ENCODE measurements at regions not wholly inside any gene's neighbourhood (a gene's known extent, or its start where the extent isn't known, plus 50 kb on each side); places are given as distances from the start of the nearest gene placed in this dataset.

DNA sequence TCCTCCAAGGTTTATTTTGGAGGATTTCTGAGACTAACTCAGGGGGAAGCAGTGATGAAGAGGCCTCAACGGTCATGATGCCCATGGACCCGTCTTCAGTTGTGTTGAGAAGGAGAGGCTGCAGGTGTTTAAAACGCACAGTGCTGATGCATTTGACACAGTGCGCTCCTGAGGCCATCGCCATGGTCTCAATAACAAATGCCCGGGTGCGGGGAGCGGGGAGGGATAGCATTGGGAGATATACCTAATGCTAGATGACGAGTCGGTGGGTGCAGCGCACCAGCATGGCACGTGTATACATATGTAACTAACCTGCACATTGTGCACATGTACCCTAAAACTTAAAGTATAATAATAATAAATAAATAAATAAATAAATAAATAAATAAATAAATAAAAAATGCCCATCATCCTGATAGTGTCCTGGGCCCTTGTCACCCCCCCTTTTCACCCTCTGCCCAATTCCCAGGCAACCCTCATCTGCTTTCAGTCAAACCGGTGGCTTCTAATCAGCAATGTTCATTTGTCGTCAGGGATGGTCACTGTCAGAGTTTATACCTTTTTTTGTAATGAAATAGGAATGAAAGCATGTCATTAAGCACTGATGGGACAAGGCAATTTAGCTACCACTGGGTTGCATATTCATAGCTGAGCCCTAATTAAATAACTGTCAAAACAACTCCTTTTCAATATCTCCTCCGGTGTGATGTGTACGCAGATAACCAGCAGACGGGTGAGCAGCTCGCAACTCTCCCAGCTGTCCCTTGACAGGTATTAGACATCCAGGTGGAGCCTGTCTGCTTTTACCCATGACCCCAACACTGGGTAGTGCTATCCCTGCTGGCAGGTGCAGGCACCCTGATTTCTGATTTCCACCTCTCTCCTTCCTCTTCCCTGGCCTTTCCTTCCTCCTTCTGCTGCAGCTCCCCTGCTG lies 95.9 kb downstream of the KCNF1 start:
- Histone ChIP-seq H3K27ac (no peak overlapping the region), H3K9me3 (no peaks in the 10 kb centered on the region), H3K36me3 (no peaks in the 10 kb centered on the region), H3K4me3 (no peak overlapping the region), H3K4me1 (no peaks in the 10 kb centered on the region), H3K27me3 (no peaks in the 10 kb centered on the region)
- DNase-seq (no peak), ATAC-seq (no peak)
- intact Hi-C loops (cut with DNase I; ENCODE audit: low total_unique reads) (no loop called here), in situ Hi-C loops (cut with MboI; ENCODE audit: low sequenced_read_pairs in 4 of 4) (no loop called here)
- no peak for TF ChIP-seq POLR2A (IDR thresholded peaks at IDR 0.05)
- TF ChIP-seq, protein P1, sequence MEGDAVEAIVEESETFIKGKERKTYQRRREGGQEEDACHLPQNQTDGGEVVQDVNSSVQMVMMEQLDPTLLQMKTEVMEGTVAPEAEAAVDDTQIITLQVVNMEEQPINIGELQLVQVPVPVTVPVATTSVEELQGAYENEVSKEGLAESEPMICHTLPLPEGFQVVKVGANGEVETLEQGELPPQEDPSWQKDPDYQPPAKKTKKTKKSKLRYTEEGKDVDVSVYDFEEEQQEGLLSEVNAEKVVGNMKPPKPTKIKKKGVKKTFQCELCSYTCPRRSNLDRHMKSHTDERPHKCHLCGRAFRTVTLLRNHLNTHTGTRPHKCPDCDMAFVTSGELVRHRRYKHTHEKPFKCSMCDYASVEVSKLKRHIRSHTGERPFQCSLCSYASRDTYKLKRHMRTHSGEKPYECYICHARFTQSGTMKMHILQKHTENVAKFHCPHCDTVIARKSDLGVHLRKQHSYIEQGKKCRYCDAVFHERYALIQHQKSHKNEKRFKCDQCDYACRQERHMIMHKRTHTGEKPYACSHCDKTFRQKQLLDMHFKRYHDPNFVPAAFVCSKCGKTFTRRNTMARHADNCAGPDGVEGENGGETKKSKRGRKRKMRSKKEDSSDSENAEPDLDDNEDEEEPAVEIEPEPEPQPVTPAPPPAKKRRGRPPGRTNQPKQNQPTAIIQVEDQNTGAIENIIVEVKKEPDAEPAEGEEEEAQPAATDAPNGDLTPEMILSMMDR (IDR thresholded peaks at IDR 0.05 in 4 of 5, conservative IDR thresholded peaks at IDR 0.05 in 1 of 5), result no peak

DNA sequence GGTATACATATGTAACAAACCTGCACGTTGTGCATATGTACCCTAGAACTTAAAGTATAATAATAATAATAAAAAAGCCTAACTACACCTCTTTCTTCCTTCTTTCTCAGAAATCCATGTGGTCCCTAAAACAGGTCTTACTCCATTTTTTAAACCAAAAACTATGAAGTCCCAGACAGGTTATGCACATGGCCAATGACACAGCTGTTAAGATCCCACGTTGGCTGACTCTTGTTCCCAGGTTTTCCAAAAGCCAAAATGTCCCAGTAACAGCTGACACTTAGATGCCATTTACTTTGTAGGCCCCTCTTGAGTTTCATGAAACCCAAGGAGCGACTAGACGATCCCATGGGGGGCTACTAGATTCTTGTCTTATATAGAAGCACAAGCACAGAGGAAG lies 97.0 kb downstream of the KCNF1 start:
- ATAC-seq (no peak), DNase-seq (no peak)
- Histone ChIP-seq H3K4me1 (no peaks in the 10 kb centered on the region), H3K27me3 (no peaks in the 10 kb centered on the region), H3K9me3 (no peaks in the 10 kb centered on the region), H3K36me3 (no peaks in the 10 kb centered on the region), H3K27ac (no peak overlapping the region), H3K4me3 (no peak overlapping the region)
- TF ChIP-seq, protein P1 (IDR thresholded peaks at IDR 0.05 in 4 of 5, conservative IDR thresholded peaks at IDR 0.05 in 1 of 5), result no peak
- TF ChIP-seq POLR2A (IDR thresholded peaks at IDR 0.05), result no peak
- in situ Hi-C loops (cut with MboI; ENCODE audit: low sequenced_read_pairs in 4 of 4) (no loop called here), intact Hi-C loops (cut with DNase I; ENCODE audit: low total_unique reads) (no loop called here)

DNA sequence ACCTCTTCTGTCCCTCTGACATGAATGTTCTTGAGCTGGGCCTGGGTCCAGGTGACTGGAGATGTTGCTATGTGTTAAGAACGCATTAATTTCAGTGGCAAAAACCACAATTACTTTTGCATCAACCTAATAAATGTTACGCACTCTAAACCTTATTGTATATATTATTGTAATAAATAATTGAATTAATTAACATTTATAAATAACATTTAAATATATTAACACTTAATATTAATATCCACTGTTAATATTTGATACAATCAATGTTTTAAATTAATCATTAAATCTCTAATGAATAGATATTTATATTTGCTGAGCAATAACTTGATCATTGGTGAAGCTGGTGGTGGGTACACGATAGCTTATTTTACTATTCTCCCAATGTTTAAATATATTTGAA lies 97.4 kb downstream of the KCNF1 start:
- intact Hi-C loops (cut with DNase I; ENCODE audit: low total_unique reads), result no loop called here
- Histone ChIP-seq H3K27ac (no peak overlapping the region), H3K4me1 (no peaks in the 10 kb centered on the region), H3K4me3 (no peak overlapping the region), H3K27me3 (no peaks in the 10 kb centered on the region), H3K36me3 (no peaks in the 10 kb centered on the region), H3K9me3 (no peaks in the 10 kb centered on the region)
- ATAC-seq (no peak), DNase-seq (no peak)
- TF ChIP-seq, protein P1 (IDR thresholded peaks at IDR 0.05 in 4 of 5, conservative IDR thresholded peaks at IDR 0.05 in 1 of 5), result no peak
- no peak for TF ChIP-seq POLR2A (IDR thresholded peaks at IDR 0.05)
- in situ Hi-C loops (cut with MboI; ENCODE audit: low sequenced_read_pairs in 4 of 4), result no loop called here

DNA sequence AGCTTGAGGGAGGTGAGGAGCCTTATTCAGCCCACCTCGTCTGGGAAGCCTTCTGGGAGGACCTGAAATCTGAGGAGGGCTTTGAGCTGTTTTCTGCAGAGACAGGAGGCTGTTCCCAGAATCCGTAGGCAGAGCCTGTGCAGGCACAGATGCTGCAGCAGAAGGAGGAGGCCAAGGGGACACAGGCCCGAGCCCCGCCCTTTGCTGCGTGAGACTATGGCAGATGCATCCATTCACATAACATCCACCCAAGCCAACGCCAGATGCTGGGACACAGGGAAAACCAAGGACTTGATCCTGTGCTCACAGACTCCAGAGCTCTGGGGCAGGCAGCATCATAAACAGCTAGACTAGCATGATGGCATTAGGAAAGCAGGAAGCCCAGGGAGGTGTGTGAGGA lies 98.2 kb downstream of the KCNF1 start:
- intact Hi-C loops (cut with DNase I; ENCODE audit: low total_unique reads) (no loop called here), in situ Hi-C loops (cut with MboI; ENCODE audit: low sequenced_read_pairs in 4 of 4) (no loop called here)
- Histone ChIP-seq H3K27ac (no peak overlapping the region), H3K27me3 (no peaks in the 10 kb centered on the region), H3K4me1 (no peaks in the 10 kb centered on the region), H3K36me3 (no peaks in the 10 kb centered on the region), H3K9me3 (no peaks in the 10 kb centered on the region), H3K4me3 (no peak overlapping the region)
- no peak for ATAC-seq
- no peak for TF ChIP-seq POLR2A (IDR thresholded peaks at IDR 0.05)
- TF ChIP-seq, protein P1 (IDR thresholded peaks at IDR 0.05 in 4 of 5, conservative IDR thresholded peaks at IDR 0.05 in 1 of 5), result no peak
- no peak for DNase-seq
